MM.1S (cell line): ENCODE measurements at regions not wholly inside any gene's neighbourhood (a gene's known extent, or its start where the extent isn't known, plus 50 kb on each side); places are given as distances from the start of the nearest gene placed in this dataset.

Experiments used
- DNase-seq: peaks from one replicate; pipeline ENCODE4 v3.0.0-alpha.2; 2015
- H2AFZ ChIP-seq: fragments of 300-600 bp; sonication (generic); 2 replicates; pipeline ENCODE4 v1.6.0; 2016; ENCODE audit warnings: antibody characterized with exemption, low read length
- H3F3A ChIP-seq: fragments of 300-600 bp; sonication (generic); 2 replicates; pipeline ENCODE4 v1.6.1; 2016; ENCODE audit warnings: mild to moderate bottlenecking, antibody characterized with exemption, low read length, moderate library complexity, mixed read lengths; ENCODE audit not compliant: insufficient read depth
- H3K27ac ChIP-seq: fragments of 300-600 bp; sonication (generic); 2 replicates; pipeline ENCODE4 v1.5.1; 2016; ENCODE audit warnings: mild to moderate bottlenecking, low read length
- H3K27me3 ChIP-seq: fragments of 300-600 bp; sonication (generic); replicated peaks from 2 replicates; pipeline ENCODE4 v1.6.0; 2016; ENCODE audit warnings: low read length; ENCODE audit not compliant: insufficient read depth
- H3K36me3 ChIP-seq: fragments of 300-600 bp; sonication (generic); replicated peaks from 2 replicates; pipeline ENCODE4 v1.6.1; 2016; ENCODE audit warnings: mild to moderate bottlenecking, low read length, mixed read lengths; ENCODE audit not compliant: insufficient read depth
- H3K4me1 ChIP-seq: fragments of 300-600 bp; sonication (generic); 2 replicates; pipeline ENCODE4 v1.6.1; 2016; ENCODE audit warnings: low read length, mixed read lengths
- H3K4me2 ChIP-seq: fragments of 300-600 bp; sonication (generic); 2 replicates; pipeline ENCODE4 v1.6.0; 2016; ENCODE audit warnings: low read depth, low read length
- H3K4me3 ChIP-seq: fragments of 300-600 bp; sonication (generic); 2 replicates; pipeline ENCODE4 v1.5.1; 2016; ENCODE audit warnings: low read length, mixed read lengths
- H3K79me2 ChIP-seq: fragments of 300-600 bp; sonication (generic); 2 replicates; pipeline ENCODE4 v1.6.1; 2016; ENCODE audit warnings: mixed run types, low read length, mixed read lengths
- H3K9ac ChIP-seq: fragments of 300-600 bp; sonication (generic); 2 replicates; pipeline ENCODE4 v1.6.1; 2016; ENCODE audit warnings: low read length, mixed read lengths
- H3K9me2 ChIP-seq: fragments of 300-600 bp; sonication (generic); replicated peaks from 2 replicates; pipeline ENCODE4 v1.6.1; 2016; ENCODE audit warnings: mild to moderate bottlenecking, low read length, mixed read lengths; ENCODE audit not compliant: insufficient read depth
- H3K9me3 ChIP-seq: fragments of 300-600 bp; sonication (generic); replicated peaks from 2 replicates; pipeline ENCODE4 v1.6.1; 2016; ENCODE audit warnings: mild to moderate bottlenecking, low read length, mixed read lengths; ENCODE audit not compliant: insufficient read depth
- H4K20me1 ChIP-seq: fragments of 300-600 bp; sonication (generic); 2 replicates; pipeline ENCODE4 v1.6.1; 2016; ENCODE audit warnings: mild to moderate bottlenecking, low read length, moderate library complexity, mixed read lengths; ENCODE audit not compliant: insufficient read depth
- CTCF ChIP-seq: fragments of 300-600 bp; sonication (generic); IDR thresholded peaks from 2 replicates; pipeline ENCODE4 v1.5.1; 2016; ENCODE audit warnings: antibody characterized with exemption, low read length, mixed read lengths
- EZH2 ChIP-seq: fragments of 300-600 bp; sonication (generic); optimal IDR thresholded peaks from 2 replicates; pipeline ENCODE3; 2017; ENCODE audit warnings: low read depth, mild to moderate bottlenecking, antibody characterized with exemption, low read length, mixed read lengths
- EZH2phosphoT487 ChIP-seq: fragments of 300-600 bp; sonication (generic); IDR thresholded peaks from 2 replicates; pipeline ENCODE4 v1.6.1; 2018; ENCODE audit warnings: antibody characterized with exemption, low read length

DNA sequence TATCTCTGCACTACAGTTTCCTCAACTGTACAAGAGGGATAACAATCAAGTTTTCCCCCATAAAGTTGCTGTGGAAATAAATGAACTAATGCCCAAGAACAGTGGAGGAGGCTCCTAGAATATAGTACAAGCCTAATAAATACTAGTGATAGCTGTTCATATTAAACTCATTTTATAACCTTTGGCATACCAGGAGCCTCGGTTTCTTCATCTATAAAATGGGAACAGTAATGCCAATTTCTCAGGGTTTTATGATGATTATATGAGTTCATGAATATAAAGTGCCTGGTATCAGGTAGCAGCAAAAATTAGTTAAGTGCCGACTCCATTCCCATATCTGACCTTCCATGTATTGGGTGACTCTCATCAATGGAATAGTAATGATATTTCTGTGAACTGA lies 311.1 kb upstream of the MAF start:
- no peak for DNase-seq
- no peaks in the 10 kb centered on the region for H3K36me3 ChIP-seq
- H4K20me1 ChIP-seq, result no peaks in the 10 kb centered on the region
- H3K9me3 ChIP-seq, result no peaks in the 10 kb centered on the region
- no peak overlapping the region for H3K4me3 ChIP-seq
- H3F3A ChIP-seq, result no peaks in the 10 kb centered on the region
- no peaks in the 10 kb centered on the region for H3K4me1 ChIP-seq
- no peak overlapping the region for H2AFZ ChIP-seq
- H3K79me2 ChIP-seq, result no peaks in the 10 kb centered on the region
- H3K27ac ChIP-seq, result no peak overlapping the region
- TF ChIP-seq CTCF (no peak), EZH2 (no peak), EZH2phosphoT487 (no peak)
- no peak overlapping the region for H3K4me2 ChIP-seq
- no peaks in the 10 kb centered on the region for H3K27me3 ChIP-seq
- H3K9me2 ChIP-seq, result no peaks in the 10 kb centered on the region
- no peak overlapping the region for H3K9ac ChIP-seq

GRCh38 chr16:79909571-79909970 lies 309.0 kb upstream of the MAF start:
- Histone ChIP-seq H3K27ac (no peak overlapping the region), H3K4me3 (no peak overlapping the region), H4K20me1 (no peaks in the 10 kb centered on the region), H3K27me3 (no peaks in the 10 kb centered on the region), H3K79me2 (no peaks in the 10 kb centered on the region), H3K9ac (no peak overlapping the region), H3K9me2 (no peaks in the 10 kb centered on the region), H3K4me1 (no peaks in the 10 kb centered on the region), H2AFZ (no peak overlapping the region), H3K36me3 (no peaks in the 10 kb centered on the region), H3K9me3 (no peaks in the 10 kb centered on the region), H3K4me2 (no peak overlapping the region), H3F3A (no peaks in the 10 kb centered on the region)
- TF ChIP-seq EZH2phosphoT487 (no peak), CTCF (no peak), EZH2 (no peak)
- no peak for DNase-seq

DNA sequence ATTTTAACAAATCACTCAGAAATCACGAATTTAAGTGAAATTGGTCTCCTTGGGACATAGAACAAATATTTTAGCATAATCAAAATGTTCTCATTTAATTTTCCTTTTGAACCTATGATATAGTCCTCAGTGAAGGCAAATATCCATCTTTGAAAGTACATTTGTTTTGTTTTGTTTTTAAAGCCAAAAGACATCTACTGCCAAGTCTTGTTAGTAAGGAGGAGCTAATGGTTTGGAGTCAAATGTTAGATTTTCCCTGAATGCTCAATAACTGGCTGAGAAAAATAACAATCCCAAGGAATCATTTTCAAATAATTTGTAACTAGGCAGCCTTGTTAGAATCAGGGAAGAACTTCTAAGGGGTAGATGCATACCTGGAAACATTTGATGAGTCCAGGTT lies 302.9 kb upstream of the MAF start:
- TF ChIP-seq CTCF (no peak), EZH2 (no peak), EZH2phosphoT487 (no peak)
- no peak overlapping the region for H3K9ac ChIP-seq
- no peaks in the 10 kb centered on the region for H3K36me3 ChIP-seq
- no peak overlapping the region for H2AFZ ChIP-seq
- H3F3A ChIP-seq, result no peaks in the 10 kb centered on the region
- H3K4me1 ChIP-seq, result no peaks in the 10 kb centered on the region
- H3K4me3 ChIP-seq, result no peak overlapping the region
- H3K79me2 ChIP-seq, result no peaks in the 10 kb centered on the region
- no peaks in the 10 kb centered on the region for H3K27me3 ChIP-seq
- H3K4me2 ChIP-seq, result no peak overlapping the region
- H3K27ac ChIP-seq, result no peak overlapping the region
- no peaks in the 10 kb centered on the region for H3K9me3 ChIP-seq
- no peaks in the 10 kb centered on the region for H4K20me1 ChIP-seq
- no peak for DNase-seq
- H3K9me2 ChIP-seq, result no peaks in the 10 kb centered on the region

DNA sequence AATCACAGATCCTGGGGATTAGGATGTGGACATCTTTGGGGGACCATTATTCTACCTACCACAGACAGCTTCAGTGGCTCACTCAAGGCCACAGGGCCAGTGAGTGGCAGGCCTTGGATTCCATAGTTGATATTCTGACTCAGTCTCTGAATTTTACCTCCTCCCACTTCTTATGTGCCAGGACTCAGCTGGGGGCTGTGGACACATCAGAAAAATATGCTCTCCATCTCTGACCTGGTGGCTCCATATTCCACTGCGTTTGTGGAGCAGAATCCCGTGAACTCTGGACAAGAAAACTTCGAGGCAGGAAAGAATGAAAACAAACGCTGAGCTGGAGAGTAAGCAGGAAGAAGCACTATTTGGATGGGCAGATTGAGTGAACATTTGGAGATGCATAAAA lies 301.8 kb upstream of the MAF start:
- H3K36me3 ChIP-seq, result no peaks in the 10 kb centered on the region
- no peak overlapping the region for H3K9ac ChIP-seq
- no peaks in the 10 kb centered on the region for H3K79me2 ChIP-seq
- H4K20me1 ChIP-seq, result no peaks in the 10 kb centered on the region
- H3K27ac ChIP-seq, result no peak overlapping the region
- H3K4me2 ChIP-seq, result no peak overlapping the region
- no peaks in the 10 kb centered on the region for H3K4me1 ChIP-seq
- no peak for TF ChIP-seq CTCF
- TF ChIP-seq EZH2phosphoT487, result no peak
- TF ChIP-seq EZH2, result no peak
- H3K27me3 ChIP-seq, result no peaks in the 10 kb centered on the region
- no peaks in the 10 kb centered on the region for H3K9me3 ChIP-seq
- no peaks in the 10 kb centered on the region for H3F3A ChIP-seq
- H2AFZ ChIP-seq, result no peak overlapping the region
- no peak overlapping the region for H3K4me3 ChIP-seq
- no peak for DNase-seq
- H3K9me2 ChIP-seq, result no peaks in the 10 kb centered on the region
